Thyroid gland (tissue), 4 donors: ENCODE measurements at regions not wholly inside any gene's neighbourhood (a gene's known extent, or its start where the extent isn't known, plus 50 kb on each side); places are given as distances from the start of the nearest gene placed in this dataset.

Source experiments
- CTCF ChIP-seq, 6 experiments: fragments of 200-600 bp in 3 of 6; fragments of 450-650 bp in 3 of 6; sonication (generic) in 3 of 6; IDR thresholded peaks; one replicate each; pipeline ENCODE4 v1.5.1; 2016 to 2019; ENCODE audit warnings: antibody characterized with exemption in 6 of 6, mild to moderate bottlenecking in 2 of 6, inconsistent platforms in 1 of 6, moderate library complexity in 1 of 6
- POLR2A ChIP-seq, 2 donors: fragments of 450-650 bp; IDR thresholded peaks; one replicate each; pipeline ENCODE4 v1.6.1; 2017; ENCODE audit warnings: antibody characterized with exemption in 2 of 2, mild to moderate bottlenecking in 2 of 2, moderate library complexity in 1 of 2

GRCh38 chr4:18858229-18858922, 836.8 kb upstream of the LCORL start:
- TF ChIP-seq CTCF (IDR thresholded peaks at IDR 0.05) (no peak), POLR2A (IDR thresholded peaks at IDR 0.05) (no peak)
